OCI-LY7 (cell line): ENCODE measurements at regions not wholly inside any gene's neighbourhood (a gene's known extent, or its start where the extent isn't known, plus 50 kb on each side); places are given as distances from the start of the nearest gene placed in this dataset.

Source experiments
- BruUV-seq: library from RNA; stranded (reverse); fragments of 400-500 nt; replicated peaks from 2 replicates; lab custom pipeline; 2021; lab: Mats Ljungman, UMichigan
- CTCF ChIA-PET: fragments of 300-600 bp; sonication (Branson Sonifier 250); formaldehyde crosslinking; loops from one replicate; lab custom pipeline; 2022; ENCODE audit warnings: antibody characterized with exemption; ENCODE audit not compliant: unreplicated experiment; lab: Charles Lee
- POLR2A ChIA-PET: fragments of 300-600 bp; sonication (Branson Sonifier 250); formaldehyde crosslinking; loops from one replicate; lab custom pipeline; 2022; ENCODE audit warnings: antibody characterized with exemption; lab: Charles Lee
- DNase-seq: peaks from one replicate; pipeline ENCODE4 v3.0.0-alpha.2; 2015; ENCODE audit warnings: low spot score
- H2AFZ ChIP-seq: fragments of 200-600 bp; sonication (generic), shearing (Covaris generic); 2 replicates; pipeline ENCODE4 v1.6.1; 2014; ENCODE audit warnings: mild to moderate bottlenecking, antibody characterized with exemption, low read length, moderate library complexity
- H3K27ac ChIP-seq: fragments of 200-600 bp; sonication (generic); 2 replicates; pipeline ENCODE4 v1.5.1; 2014; ENCODE audit warnings: mixed run types, low read depth, mild to moderate bottlenecking, moderate library complexity, low read length, inconsistent platforms; ENCODE audit not compliant: poor library complexity, severe bottlenecking
- H3K36me3 ChIP-seq: fragments of 200-600 bp; sonication (generic); 2 replicates; pipeline ENCODE4 v1.6.1; 2014; ENCODE audit warnings: mild to moderate bottlenecking, antibody characterized with exemption, low read length, moderate library complexity, mixed read lengths; ENCODE audit not compliant: insufficient read depth
- H3K4me1 ChIP-seq: fragments of 200-600 bp; sonication (generic); 2 replicates; pipeline ENCODE4 v1.5.1; 2014; ENCODE audit warnings: mild to moderate bottlenecking, low read length; ENCODE audit not compliant: insufficient read depth, poor library complexity, severe bottlenecking
- H3K4me2 ChIP-seq: fragments of 200-600 bp; sonication (generic); 2 replicates; pipeline ENCODE4 v1.6.1; 2014; ENCODE audit warnings: mild to moderate bottlenecking, low read length
- H3K4me3 ChIP-seq: fragments of 200-600 bp; sonication (generic); 2 replicates; pipeline ENCODE4 v1.5.1; 2014; ENCODE audit warnings: mild to moderate bottlenecking, low read depth, low read length; ENCODE audit not compliant: poor library complexity, severe bottlenecking
- H3K79me2 ChIP-seq: fragments of 200-600 bp; sonication (generic); 2 replicates; pipeline ENCODE4 v1.6.1; 2016; ENCODE audit warnings: low read depth, mild to moderate bottlenecking, low read length, moderate library complexity, mixed read lengths; ENCODE audit not compliant: insufficient read depth
- H3K9me2 ChIP-seq: fragments of 200-600 bp; sonication (generic); 2 replicates; pipeline ENCODE4 v1.6.1; 2016; ENCODE audit warnings: mild to moderate bottlenecking, low read length, mixed read lengths; ENCODE audit not compliant: insufficient read depth
- H3K9me3 ChIP-seq: fragments of 200-600 bp; sonication (generic); 2 replicates; pipeline ENCODE4 v1.6.1; 2014; ENCODE audit warnings: mild to moderate bottlenecking, mixed run types, low read length, mixed read lengths
- H4K20me1 ChIP-seq: fragments of 200-600 bp; sonication (generic); 2 replicates; pipeline ENCODE4 v1.6.1; 2014; ENCODE audit warnings: mild to moderate bottlenecking, antibody characterized with exemption, low read length, moderate library complexity, mixed read lengths; ENCODE audit not compliant: insufficient read depth
- EZH2phosphoT487 ChIP-seq: fragments of 200-600 bp; sonication (generic); IDR thresholded peaks from 2 replicates; pipeline ENCODE4 v1.6.1; 2018; ENCODE audit warnings: low read depth, borderline replicate concordance, mild to moderate bottlenecking, mixed run types, antibody characterized with exemption, low read length, moderate library complexity, mixed read lengths
- intact Hi-C: fragments of 100-400 bp; cut with micrococcal nuclease; formaldehyde crosslinking; loops from one replicate; pipeline ENCODE4 v1.10.0; 2022; ENCODE audit not compliant: unreplicated experiment
- TF ChIP-seq, protein P1 (sequence below): fragments of 200-600 bp; sonication (generic); conservative IDR thresholded peaks from 2 replicates; pipeline ENCODE4 v1.5.1; 2014; ENCODE audit warnings: mild to moderate bottlenecking, antibody characterized with exemption, low read length, moderate library complexity, mixed read lengths

- no TSS peak for BruUV-seq
- H3K79me2 ChIP-seq: no peaks in the 10 kb centered on the region
- H2AFZ ChIP-seq: no peak overlapping the region
- H3K9me3 ChIP-seq: no peaks in the 10 kb centered on the region
- TF ChIP-seq, protein P1, sequence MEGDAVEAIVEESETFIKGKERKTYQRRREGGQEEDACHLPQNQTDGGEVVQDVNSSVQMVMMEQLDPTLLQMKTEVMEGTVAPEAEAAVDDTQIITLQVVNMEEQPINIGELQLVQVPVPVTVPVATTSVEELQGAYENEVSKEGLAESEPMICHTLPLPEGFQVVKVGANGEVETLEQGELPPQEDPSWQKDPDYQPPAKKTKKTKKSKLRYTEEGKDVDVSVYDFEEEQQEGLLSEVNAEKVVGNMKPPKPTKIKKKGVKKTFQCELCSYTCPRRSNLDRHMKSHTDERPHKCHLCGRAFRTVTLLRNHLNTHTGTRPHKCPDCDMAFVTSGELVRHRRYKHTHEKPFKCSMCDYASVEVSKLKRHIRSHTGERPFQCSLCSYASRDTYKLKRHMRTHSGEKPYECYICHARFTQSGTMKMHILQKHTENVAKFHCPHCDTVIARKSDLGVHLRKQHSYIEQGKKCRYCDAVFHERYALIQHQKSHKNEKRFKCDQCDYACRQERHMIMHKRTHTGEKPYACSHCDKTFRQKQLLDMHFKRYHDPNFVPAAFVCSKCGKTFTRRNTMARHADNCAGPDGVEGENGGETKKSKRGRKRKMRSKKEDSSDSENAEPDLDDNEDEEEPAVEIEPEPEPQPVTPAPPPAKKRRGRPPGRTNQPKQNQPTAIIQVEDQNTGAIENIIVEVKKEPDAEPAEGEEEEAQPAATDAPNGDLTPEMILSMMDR: no peak
- no peak for TF ChIP-seq EZH2phosphoT487
- H3K27ac ChIP-seq: no peak overlapping the region
- H3K36me3 ChIP-seq: no peaks in the 10 kb centered on the region
- no peaks in the 10 kb centered on the region for H3K9me2 ChIP-seq
- intact Hi-C loops: no loop called here
- no peak overlapping the region for H3K4me2 ChIP-seq
- no peak overlapping the region for H3K4me3 ChIP-seq
- CTCF ChIA-PET: no interaction called here
- H3K4me1 ChIP-seq: no peaks in the 10 kb centered on the region
- POLR2A ChIA-PET: interaction anchor here (0.6 to 0.9 kb wide), 2 partner anchors 11 to 1244 kb away, joined by 4 read pairs; no protein-coding TSS in a partner anchor
- no peaks in the 10 kb centered on the region for H4K20me1 ChIP-seq
- DNase-seq: no peak
These were observed 155.6 kb downstream of the FSIP2 start for GRCh38 chr2:185894223-185894622.

- intact Hi-C loops: no loop called here
- H3K9me2 ChIP-seq: no peaks in the 10 kb centered on the region
- no peak overlapping the region for H2AFZ ChIP-seq
- POLR2A ChIA-PET: interaction anchor here (0.5 kb wide), 1 partner anchor 503 kb away, joined by 5 read pairs; no protein-coding TSS in a partner anchor
- no peak overlapping the region for H3K4me3 ChIP-seq
- TF ChIP-seq, protein P1: no peak
- no peak for TF ChIP-seq EZH2phosphoT487
- DNase-seq: no peak
- no peaks in the 10 kb centered on the region for H3K36me3 ChIP-seq
- no peaks in the 10 kb centered on the region for H3K4me1 ChIP-seq
- H3K4me2 ChIP-seq: no peak overlapping the region
- H3K79me2 ChIP-seq: no peaks in the 10 kb centered on the region
- CTCF ChIA-PET: no interaction called here
- H4K20me1 ChIP-seq: no peaks in the 10 kb centered on the region
- no peak overlapping the region for H3K27ac ChIP-seq
- BruUV-seq: no TSS peak
- H3K9me3 ChIP-seq: no peaks in the 10 kb centered on the region
These were observed 157.5 kb downstream of the FSIP2 start for GRCh38 chr2:185895828-185896693.

GRCh38 chr2:185899366-185899765 lies 160.8 kb downstream of the FSIP2 start:
- H3K4me1 ChIP-seq: no peaks in the 10 kb centered on the region
- TF ChIP-seq, protein P1: no peak
- TF ChIP-seq EZH2phosphoT487: no peak
- no peaks in the 10 kb centered on the region for H3K9me2 ChIP-seq
- H3K27ac ChIP-seq: no peak overlapping the region
- no peak overlapping the region for H3K4me2 ChIP-seq
- ChIA-PET POLR2A (no interaction called here), CTCF (no interaction called here)
- no TSS peak for BruUV-seq
- intact Hi-C loops: no loop called here
- H4K20me1 ChIP-seq: no peaks in the 10 kb centered on the region
- no peak for DNase-seq
- H3K9me3 ChIP-seq: no peaks in the 10 kb centered on the region
- no peak overlapping the region for H2AFZ ChIP-seq
- H3K4me3 ChIP-seq: no peak overlapping the region
- H3K36me3 ChIP-seq: no peaks in the 10 kb centered on the region
- H3K79me2 ChIP-seq: no peaks in the 10 kb centered on the region
